GM12891 (cell line): ENCODE measurements at regions not wholly inside any gene's neighbourhood (a gene's known extent, or its start where the extent isn't known, plus 50 kb on each side); places are given as distances from the start of the nearest gene placed in this dataset.

Source experiments
- PAX5 ChIP-seq: IDR thresholded peaks from 2 replicates; pipeline ENCODE4 v1.6.1; 2011; ENCODE audit warnings: low read length, moderate library complexity, mild to moderate bottlenecking; ENCODE audit not compliant: insufficient read depth, severe bottlenecking
- POLR2A ChIP-seq: IDR thresholded peaks from 2 replicates; pipeline ENCODE4 v1.6.1; 2011; ENCODE audit warnings: low read depth, low read length, control low read depth
- POLR2AphosphoS5 ChIP-seq: IDR thresholded peaks from 2 replicates; pipeline ENCODE4 v1.6.1; 2011; ENCODE audit warnings: low read depth, low read length, control low read depth
- POU2F2 ChIP-seq: IDR thresholded peaks from 2 replicates; pipeline ENCODE4 v1.6.1; 2011; ENCODE audit warnings: low read depth, mild to moderate bottlenecking, control low read depth, low read length, moderate library complexity
- SPI1 ChIP-seq: IDR thresholded peaks from 2 replicates; pipeline ENCODE4 v1.6.1; 2011; ENCODE audit warnings: low read depth, low read length, control low read depth
- TAF1 ChIP-seq: IDR thresholded peaks from 2 replicates; pipeline ENCODE4 v1.6.1; 2011; ENCODE audit warnings: low read depth, low read length, control low read depth

GRCh38 chr5:125603321-125603720, 819.9 kb upstream of the GRAMD2B start:
- TF ChIP-seq POLR2A (no peak), POLR2AphosphoS5 (no peak), TAF1 (no peak), PAX5 (no peak), SPI1 (no peak), POU2F2 (no peak)
